Heart left ventricle (tissue), 13 donors: ENCODE measurements at regions not wholly inside any gene's neighbourhood (a gene's known extent, or its start where the extent isn't known, plus 50 kb on each side); places are given as distances from the start of the nearest gene placed in this dataset.

Experiments
- CTCF ChIP-seq, 12 donors: fragments of 200-600 bp; sonication (generic) in 4 of 12; IDR thresholded peaks; one replicate each; pipeline versions ENCODE4 v1.5.0 to v1.8.0; 2018 to 2022; ENCODE audit warnings: antibody characterized with exemption in 12 of 12, mild to moderate bottlenecking in 5 of 12
- POLR2A ChIP-seq, 2 donors: fragments of 450-650 bp; IDR thresholded peaks; one replicate each; pipeline ENCODE4 v1.6.1; 2017; ENCODE audit warnings: antibody characterized with exemption in 2 of 2, mild to moderate bottlenecking in 2 of 2, moderate library complexity in 2 of 2
- donor health status: ischemic (EF 13 %, LVEDD 7.1; RV severe dilation, severe dysfunction).
- donor health status: DM: no; HTN: yes; CAD: no.
- donor health status: DM: no; HTN: no; CAD: no.
- donor health status: ischemic (EF 25% LVEDD 6.9; RV normal size, moderate dysfunction).
- donor health status: ischemic (EF 25% LVEDD 5.7; RV mildly dilated, moderate dysfunction).
- donor health status: ischemic (EF 35%, LVEDD 5.7; RV mildly dilated, moderate dysfunction).
- donor health status: nonischemic (EF 11% LVEDD 7.7; RV severe dilation, severe dysfunction).
- donor health status: DM: yes; HTN: yes; CAD: no.
- donor health status: PGD.
- donor health status: ischemic (EF 29% LVEDD 5.4; RV normal size, mild dysfunction).
- donor health status: nonischemic (EF 23%, LVEDD 6.1; RV moderate dilation, normal function).

- no peak for TF ChIP-seq CTCF (IDR thresholded peaks at IDR 0.05)
- no peak for TF ChIP-seq POLR2A (IDR thresholded peaks at IDR 0.05)
Observed at GRCh38 chr20:12434672-12435071, 517.0 kb downstream of the BTBD3 start.
